ENCODE measurements at regions not wholly inside any gene's neighbourhood (a gene's known extent, or its start where the extent isn't known, plus 50 kb on each side); places are given as distances from the start of the nearest gene placed in this dataset.

GRCh38 chr5:105330185-105330584 lies 1767.6 kb upstream of the NUDT12 start:
- H2BK120ac ChIP-seq (ENCODE audit: low read depth, low read length, poor library complexity, severe bottlenecking) = no peak overlapping the region
- no peaks in the 10 kb centered on the region for H3K9me3 ChIP-seq (ENCODE audit: control insufficient read depth, low read depth, low read length)
- H3K27me3 Mint-ChIP-seq (ENCODE audit: low read depth) = no peaks in the 10 kb centered on the region
- no peak overlapping the region for H3K4me2 ChIP-seq (ENCODE audit: insufficient read depth, insufficient read length, low read length)
- no peaks in the 10 kb centered on the region for H3K4me1 Mint-ChIP-seq
- H3K18ac ChIP-seq (ENCODE audit: insufficient read length, low read depth, low read length) = no peak overlapping the region
- H3K9ac ChIP-seq (ENCODE audit: extremely low read depth, insufficient read length, low read length) = no peak overlapping the region
- no peak overlapping the region for H3K23ac ChIP-seq (ENCODE audit: insufficient read length, low read depth, low read length)
- no peak for DNase-seq
- no peak overlapping the region for H3K4ac ChIP-seq (ENCODE audit: low read depth, low read length)
- no peak for TF ChIP-seq CTCF (conservative IDR thresholded peaks at IDR 0.05)
- H4K8ac ChIP-seq (replicated peaks; ENCODE audit: insufficient read length, low read depth, low read length) = no peak overlapping the region
- H2BK5ac ChIP-seq (ENCODE audit: insufficient read length, low read length) = no peak overlapping the region
- no peaks in the 10 kb centered on the region for H3K79me1 ChIP-seq (ENCODE audit: insufficient read depth, low read depth, low read length, poor library complexity, severe bottlenecking)
- H2BK15ac ChIP-seq (ENCODE audit: low read depth, low read length) = no peak overlapping the region
- H3K36me3 Mint-ChIP-seq (ENCODE audit: insufficient read depth in 1 of 3, low read depth in 3 of 3) = no peaks in the 10 kb centered on the region; a peak in 1 of 7 replicates
- no peaks in the 10 kb centered on the region for H3K27me3 ChIP-seq (ENCODE audit: insufficient read depth, low read length)
- H2AK5ac ChIP-seq (ENCODE audit: insufficient read length, low read length) = no peak overlapping the region
- H3K14ac ChIP-seq (ENCODE audit: insufficient read depth, low read length) = no peak overlapping the region
- peaks cover 0 to 6% of the 10 kb centered on the region in 2 experiments; a peak in 2 of 5 replicates for H3K9me3 Mint-ChIP-seq
- no peak overlapping the region for H3K56ac ChIP-seq (ENCODE audit: insufficient read length, low read depth, low read length)
- no peaks in the 10 kb centered on the region for H3K4me1 ChIP-seq (ENCODE audit: insufficient read depth, low read length)
- no peak overlapping the region for H3K27ac ChIP-seq (ENCODE audit: insufficient read length, low read depth, low read length)
- no peak overlapping the region for H3K27ac Mint-ChIP-seq
- H3K79me2 ChIP-seq (ENCODE audit: insufficient read depth, low read length) = no peaks in the 10 kb centered on the region
- no peaks in the 10 kb centered on the region for H4K20me1 ChIP-seq (ENCODE audit: control insufficient read depth, insufficient read depth, insufficient read length)
- H4K5ac ChIP-seq (ENCODE audit: insufficient read length, low read depth, low read length) = no peak overlapping the region
- H3K4me3 Mint-ChIP-seq = no peak overlapping the region
- H2BK20ac ChIP-seq (ENCODE audit: low read depth, low read length, poor library complexity, severe bottlenecking) = no peak overlapping the region
- H2BK12ac ChIP-seq (ENCODE audit: insufficient read length, low read depth, low read length) = no peak overlapping the region
- no peak overlapping the region for H2AFZ ChIP-seq (ENCODE audit: low read length)
- no CpG with 5 or more reads among the region's 1 CpG for WGBS (ENCODE audit: extremely low coverage, insufficient read length, low lambda C conversion rate)
- no peak overlapping the region for H4K91ac ChIP-seq (ENCODE audit: insufficient read length, low read depth, low read length)
- no peaks in the 10 kb centered on the region for H3K23me2 ChIP-seq (ENCODE audit: insufficient read length, low read depth, low read length, poor library complexity, severe bottlenecking)
- no peak overlapping the region for H3T11ph ChIP-seq (ENCODE audit: low read length)
